GM11168 (cell line): ENCODE measurements at regions not wholly inside any gene's neighbourhood (a gene's known extent, or its start where the extent isn't known, plus 50 kb on each side); places are given as distances from the start of the nearest gene placed in this dataset.

Experiments used
- in situ Hi-C: fragments of 300-500 bp; cut with MboI; formaldehyde crosslinking; loops from one replicate; pipeline ENCODE4 v1.12.0; 2022; ENCODE audit warnings: low sequenced_read_pairs; ENCODE audit not compliant: unreplicated experiment

DNA sequence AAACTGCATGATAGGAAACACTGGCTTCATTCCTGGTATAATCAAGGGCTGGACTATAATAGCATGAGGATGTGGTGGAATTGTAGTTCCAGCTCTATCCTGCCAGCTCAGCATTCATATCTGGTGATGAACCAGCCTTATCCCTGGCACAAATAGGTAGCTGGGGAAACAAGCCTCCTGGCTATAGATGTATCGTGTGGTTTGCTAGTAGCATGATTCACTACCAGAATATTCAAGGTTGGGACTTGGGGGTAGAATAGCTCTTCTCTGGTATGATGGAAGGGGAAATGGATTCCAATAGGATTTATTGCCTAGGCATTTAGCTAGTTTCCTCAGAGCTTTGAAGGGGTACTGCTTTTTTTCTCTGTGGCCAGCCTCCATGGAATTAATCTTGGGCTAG lies 532.8 kb downstream of the FBXO15 start:
- in situ Hi-C loops, result no loop called here

DNA sequence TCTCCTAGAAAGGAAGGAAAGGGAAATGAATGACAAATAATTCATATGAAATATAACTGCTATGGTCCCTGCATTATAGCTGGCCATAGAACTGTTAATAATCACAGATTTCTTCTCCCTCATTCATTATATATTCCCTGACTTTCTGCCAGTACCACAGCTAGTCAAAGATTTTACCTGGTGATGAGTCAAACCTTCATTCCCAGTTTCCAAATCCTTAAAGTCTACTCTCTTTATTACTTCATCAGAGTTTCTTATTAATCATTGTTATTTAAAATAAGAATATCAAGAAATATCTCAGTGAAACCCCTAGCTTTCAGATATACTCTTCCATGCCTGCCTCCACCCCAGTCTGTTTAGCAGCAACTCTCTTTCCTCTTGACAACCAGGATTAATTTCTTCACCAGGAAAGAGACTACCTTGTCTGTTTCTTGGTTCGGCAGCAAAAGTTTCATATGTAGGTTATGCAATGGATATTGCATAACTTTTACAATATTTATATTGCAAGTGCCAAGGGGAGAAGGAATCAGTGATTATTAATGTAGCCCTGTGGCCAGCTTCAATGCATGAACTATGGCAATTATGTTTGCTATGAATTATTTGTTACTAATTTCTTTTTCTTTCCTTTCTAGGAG lies 533.8 kb downstream of the FBXO15 start:
- in situ Hi-C loops, result no loop called here

DNA sequence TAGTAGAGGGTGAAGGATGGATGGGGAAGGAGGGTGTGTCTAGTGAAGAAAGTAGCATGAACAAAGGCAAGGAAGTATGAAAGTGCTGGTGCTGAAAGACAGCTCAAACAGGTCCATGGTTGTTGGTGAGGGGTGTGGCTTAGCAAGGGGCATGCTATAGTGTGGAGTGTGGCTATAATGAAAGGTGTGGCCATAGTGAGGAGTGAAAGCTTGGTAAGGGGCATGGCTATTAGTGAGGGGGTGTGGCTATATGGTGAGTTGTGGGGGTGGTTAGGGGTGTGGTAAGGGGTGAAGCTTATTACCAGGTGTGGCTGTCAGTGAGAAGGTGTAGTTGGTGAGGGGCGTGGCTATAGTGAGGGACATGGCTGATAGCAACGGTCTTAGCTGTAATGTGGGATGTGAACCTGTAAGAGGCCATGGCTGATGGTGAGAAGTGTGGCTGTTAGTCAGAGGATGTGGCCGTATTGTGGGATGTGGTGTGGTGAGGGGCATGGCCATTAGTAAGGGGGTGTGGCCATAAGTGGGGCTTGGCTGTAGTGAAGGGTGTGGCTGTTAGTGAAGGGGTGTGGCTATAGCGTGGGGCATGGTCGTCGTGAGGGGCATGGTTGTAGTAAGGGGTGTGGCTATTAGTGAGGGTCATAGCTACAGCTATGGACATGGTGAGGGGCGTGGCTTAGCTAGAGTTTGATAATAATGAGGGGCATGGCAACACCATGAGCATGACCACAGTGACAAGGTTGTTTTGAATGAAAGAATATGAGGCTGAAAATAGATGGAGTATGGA lies 549.6 kb downstream of the FBXO15 start:
- in situ Hi-C loops, result no loop called here

DNA sequence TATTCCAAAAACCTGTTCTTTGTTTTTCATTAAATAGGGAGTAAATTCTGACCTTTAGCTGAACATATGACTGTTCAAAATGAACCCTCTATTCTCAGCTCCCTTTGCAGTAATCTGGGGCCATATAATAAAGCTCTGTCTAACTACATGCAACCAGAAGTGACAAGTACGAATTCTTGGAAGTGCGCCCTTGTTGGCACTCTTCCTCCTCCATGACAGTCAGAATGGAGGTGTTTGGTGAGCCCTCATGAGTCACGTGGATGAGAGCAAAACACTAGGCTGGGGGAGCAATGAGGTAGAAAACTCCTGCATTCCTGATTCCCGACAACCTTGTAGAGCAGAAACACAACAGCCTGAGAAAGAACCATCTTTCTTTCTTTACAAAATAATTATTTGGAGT lies 552.9 kb downstream of the FBXO15 start:
- in situ Hi-C loops, result no loop called here

DNA sequence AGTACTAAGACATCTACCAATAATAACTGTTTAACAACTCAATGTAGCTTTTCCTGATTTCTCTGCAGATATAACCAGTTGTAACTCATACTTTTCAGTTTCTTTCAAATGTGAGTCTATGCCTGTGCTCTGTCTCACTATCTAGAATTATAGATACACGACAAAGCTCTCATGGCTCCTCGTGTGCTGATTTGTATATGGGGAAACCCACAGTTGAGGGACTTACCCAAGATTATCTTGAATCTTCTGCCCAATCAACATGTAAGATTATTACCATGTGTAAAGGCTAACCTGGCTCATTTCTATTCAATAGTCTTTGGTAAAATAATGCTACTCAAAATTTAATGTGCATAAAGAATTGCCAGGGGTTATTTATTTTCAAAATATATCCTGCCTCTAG lies 554.4 kb downstream of the FBXO15 start:
- in situ Hi-C loops, result no loop called here

DNA sequence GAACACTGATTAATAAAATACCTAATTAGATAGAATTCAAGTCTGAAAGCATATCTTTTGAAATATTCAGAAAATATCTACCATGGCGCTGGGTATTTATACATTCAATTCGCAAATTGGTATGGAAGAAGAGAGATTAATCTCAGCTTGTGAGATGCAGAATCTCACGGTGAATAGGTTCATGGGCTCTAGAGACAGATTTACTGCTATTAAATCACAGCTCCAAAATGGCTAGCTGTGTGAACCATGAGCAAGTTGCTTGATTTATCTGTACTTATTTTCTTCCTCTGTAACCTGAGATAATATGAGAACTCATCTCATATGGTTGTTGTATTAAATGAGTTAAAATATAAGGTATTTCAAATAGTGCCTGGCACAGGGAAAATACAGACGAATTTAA lies 556.7 kb downstream of the FBXO15 start:
- in situ Hi-C loops, result no loop called here

DNA sequence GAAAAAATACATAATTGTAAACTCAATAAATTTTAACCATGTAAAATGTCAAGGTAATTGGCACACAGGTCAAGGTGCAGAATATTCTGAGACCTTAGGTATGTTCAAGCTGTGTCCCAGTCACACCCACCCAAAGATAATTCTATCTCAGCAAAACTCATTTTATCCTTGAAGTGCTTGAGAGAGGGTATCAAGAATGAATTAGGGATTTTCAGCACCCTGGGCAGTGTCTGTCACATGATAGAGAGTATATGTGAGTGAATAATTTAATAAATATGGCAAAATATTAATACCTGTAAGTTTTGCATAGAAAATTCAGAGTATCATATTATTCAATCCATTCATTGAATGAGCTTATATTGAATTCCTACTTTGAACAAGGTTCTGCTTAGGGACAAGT lies 567.9 kb downstream of the FBXO15 start:
- in situ Hi-C loops, result no loop called here

DNA sequence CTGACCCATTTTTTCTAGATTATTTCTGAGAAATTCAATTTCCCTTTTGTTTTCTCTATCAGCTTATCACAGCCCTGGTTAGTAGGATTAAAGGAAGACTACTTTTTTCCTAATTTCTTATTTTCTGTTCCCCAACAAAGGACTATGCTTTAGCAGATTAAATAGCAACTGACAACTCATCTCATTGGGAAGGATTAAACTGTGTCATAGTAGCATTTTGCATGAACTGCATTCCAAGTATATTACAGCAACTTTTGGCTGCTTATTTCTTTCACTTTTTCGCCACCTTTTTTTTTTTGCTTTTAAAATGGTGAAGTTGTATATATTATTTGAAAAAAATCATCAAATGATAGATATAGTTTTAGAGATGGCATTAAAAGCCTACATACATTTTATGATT lies 570.3 kb downstream of the FBXO15 start:
- in situ Hi-C loops, result no loop called here

DNA sequence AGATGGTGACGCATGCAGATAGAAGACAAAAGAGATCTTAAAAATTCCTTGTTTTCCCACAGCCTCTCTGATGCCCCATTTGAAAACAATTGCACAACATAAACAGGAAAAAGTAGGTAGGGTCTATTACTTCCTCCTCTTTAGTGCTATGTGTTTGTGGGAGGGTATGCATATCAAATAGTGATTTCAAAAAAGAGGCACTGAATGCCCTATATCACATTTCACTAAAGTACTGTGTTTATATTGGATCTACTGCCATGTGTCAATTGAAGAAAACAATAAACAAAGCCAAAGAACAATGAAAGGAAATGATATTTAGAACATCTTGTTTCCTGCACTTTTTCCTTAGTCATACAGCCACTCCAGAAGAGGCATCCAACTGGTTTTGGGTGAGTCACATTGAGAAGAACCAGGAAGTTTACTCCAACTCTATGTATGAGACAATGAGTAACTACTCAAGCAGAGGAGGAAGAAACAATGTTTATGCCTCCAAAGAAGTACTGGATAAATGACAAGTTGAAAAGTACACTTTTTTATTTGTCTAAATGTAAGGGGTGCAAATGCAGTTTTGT lies 583.6 kb downstream of the FBXO15 start:
- in situ Hi-C loops, result no loop called here

DNA sequence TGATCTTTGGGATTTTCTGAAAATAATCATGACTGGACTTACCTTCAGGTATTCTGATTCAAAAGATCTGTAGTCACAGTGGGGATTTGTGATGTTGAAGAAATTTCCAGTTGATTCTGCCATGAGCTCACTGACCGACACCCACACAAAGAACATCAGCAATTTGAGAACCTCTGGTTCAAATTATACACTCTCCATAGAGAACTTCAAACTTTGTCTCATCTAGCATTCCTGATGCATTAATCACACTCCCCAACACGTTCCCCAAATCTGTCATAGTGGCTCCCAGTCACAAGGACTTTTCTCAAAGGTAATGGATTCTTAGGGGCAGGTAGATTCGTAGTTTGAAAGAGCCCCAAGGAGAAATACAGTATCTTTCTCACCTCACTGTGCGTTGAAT lies 584.3 kb downstream of the FBXO15 start:
- in situ Hi-C loops, result no loop called here

DNA sequence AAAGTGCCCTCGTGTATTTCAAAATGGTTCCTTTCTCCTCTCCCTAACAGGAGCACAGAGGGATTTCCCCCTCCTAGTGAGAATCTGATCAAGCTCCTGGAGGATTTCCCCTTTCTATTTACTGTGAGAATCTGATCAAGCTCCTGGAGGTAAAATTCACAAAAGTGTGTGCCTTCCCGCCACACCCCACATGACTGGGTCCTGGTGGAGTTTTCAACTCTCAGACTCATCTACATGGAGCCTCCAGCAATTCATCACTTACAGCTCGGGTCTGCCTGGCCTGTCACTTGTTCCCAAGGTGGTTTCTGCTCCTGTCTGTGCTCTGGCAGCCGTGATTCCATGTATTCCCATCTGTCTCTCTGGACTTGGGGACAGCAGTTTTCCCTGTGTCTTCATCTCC lies 590.7 kb downstream of the FBXO15 start:
- in situ Hi-C loops, result no loop called here

DNA sequence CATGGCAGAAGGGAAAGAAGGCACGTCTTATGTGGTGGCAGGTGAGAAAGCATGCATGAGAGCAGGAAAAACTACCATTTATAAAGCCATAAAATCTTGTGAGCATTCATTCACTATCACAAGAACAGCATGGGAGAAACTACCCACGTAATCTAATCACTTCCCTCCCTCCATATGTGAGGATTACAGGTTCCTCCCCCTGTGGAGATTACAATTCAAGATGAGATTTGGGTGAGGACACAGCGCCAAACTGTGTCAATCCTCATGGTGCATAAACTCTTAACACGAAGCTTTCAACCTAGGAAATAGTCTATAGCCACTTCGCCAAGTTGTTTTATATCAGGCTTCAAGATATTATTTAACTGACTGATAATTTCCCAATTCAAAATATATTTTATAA lies 595.5 kb downstream of the FBXO15 start:
- in situ Hi-C loops, result no loop called here

DNA sequence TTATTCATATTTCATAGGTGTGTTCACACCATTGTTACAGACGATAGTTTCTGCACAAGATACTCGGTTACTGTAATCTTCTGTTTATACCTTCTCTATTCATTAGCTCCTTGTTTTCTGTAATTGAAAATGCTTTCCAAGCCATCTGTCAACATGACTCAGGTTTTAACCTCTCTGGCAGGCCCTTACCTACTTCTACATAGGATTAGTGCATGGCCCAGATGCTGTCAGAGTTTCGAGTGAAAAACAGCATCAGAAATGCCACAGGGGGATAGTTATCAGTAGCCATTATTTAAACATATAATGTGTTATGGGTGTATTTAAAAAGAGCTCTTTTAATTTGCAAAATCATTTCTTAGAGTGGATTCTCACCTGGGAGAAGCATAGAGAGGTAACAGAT lies 596.4 kb downstream of the FBXO15 start:
- in situ Hi-C loops, result no loop called here

DNA sequence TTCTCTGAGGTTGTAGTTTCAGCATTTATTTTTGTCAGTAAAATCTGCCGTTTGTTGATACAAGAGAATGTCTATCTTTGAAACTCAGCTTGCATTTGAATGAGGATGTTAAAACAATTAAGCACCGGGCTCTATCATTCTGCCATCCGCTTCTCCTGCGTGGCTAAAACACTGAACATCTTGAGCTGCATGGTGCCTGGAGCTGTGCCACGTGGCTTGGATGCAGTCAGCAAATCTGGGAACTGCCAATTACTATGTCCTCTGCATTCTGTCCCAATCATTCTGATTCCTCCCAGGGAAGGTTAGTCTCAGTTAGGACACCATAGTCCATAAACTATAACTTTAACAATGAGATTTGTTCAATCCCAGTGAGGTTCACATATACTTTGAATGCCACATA lies 598.4 kb downstream of the FBXO15 start:
- in situ Hi-C loops, result no loop called here

DNA sequence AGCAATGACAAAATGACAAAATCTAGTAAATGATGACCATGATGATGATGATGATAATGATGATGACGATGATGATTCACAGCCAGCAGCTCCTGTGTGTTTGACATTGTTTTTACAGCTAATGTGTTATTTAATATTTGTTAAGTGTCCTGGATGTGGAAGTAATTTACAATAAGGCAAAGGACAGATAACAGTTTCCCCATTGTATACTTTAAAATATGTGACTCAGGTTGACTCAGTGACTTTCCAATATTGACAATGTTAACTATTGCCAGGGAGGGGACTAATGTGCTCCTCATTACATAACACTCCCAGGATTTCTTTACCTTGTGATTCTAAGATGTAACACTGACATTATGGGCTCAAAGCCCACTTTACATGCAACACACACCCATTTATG lies 602.2 kb downstream of the FBXO15 start:
- in situ Hi-C loops, result no loop called here

DNA sequence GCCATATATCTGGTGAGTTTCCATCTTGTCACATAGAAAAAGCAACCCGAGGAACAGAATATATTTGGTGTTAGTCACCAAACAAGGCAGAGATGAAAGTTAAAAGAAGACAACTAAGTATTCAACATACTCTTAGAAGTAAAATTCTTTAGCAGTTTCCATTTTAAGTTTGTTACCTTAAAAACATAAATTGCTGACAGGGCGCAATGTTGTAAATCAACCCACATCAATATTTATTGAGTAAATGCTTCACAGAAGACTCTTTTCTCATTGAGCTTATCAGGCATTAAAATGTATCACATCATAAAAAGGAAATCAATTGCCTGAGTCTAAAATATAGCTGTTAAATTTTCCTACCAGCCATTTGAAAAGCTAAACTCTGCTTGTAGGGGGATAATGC lies 603.0 kb downstream of the FBXO15 start:
- in situ Hi-C loops, result no loop called here

DNA sequence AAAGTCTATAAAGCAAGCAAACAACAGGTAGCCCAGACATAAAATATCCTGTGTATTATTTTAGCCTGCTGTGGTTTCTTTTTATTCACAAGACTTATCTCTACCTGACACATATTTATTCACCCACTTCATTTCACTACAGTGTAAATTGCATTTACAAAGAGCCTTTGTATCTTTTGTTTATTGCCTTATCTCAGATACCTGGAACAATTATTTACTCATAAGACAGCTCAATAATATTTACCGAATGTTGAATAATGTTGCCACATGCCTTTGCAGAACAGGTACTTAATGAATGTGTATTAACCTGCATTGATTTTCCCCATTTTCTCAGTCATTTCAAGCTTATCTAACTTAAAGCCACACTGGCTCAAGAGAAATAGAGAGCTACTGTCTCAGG lies 603.6 kb downstream of the FBXO15 start:
- in situ Hi-C loops, result no loop called here

DNA sequence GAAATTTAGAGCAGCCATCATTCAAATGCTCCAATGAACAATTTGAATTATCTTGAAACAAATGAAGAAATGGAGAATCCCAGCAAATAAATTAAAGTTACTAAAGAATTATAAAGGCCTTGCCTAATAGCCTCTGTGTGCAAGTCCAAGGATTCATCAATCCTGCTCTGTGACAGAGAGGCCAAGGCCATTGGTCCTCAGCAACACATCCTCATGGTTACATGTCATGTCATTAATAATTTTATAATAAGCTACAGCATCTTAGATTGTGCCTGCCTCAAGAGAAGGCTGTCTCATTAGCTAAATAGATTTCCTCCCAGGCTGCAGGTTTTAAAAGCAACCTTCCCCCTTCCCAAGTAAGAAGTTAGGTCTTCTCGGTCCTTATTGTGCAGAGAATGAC lies 611.6 kb downstream of the FBXO15 start:
- in situ Hi-C loops, result no loop called here

DNA sequence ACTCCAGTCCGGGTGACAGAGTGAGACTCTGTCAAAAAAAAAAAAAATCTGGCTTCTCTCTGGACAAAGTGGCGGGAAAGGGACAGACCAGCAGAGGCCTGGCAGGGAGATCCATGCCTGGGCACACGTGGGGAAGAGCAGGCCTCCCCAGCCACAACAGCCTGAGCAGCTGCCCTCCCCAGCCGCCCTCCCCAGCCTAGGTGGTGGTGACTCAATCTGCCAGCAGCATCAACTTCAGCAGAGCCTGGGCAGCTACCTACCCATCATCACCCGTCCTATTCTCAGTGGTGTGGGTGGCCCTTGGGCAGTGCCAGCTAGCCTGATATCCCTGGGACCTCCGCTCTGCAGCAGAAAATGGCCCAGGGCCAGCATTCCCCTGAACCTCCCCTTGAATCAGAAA lies 612.4 kb downstream of the FBXO15 start:
- in situ Hi-C loops, result no loop called here

DNA sequence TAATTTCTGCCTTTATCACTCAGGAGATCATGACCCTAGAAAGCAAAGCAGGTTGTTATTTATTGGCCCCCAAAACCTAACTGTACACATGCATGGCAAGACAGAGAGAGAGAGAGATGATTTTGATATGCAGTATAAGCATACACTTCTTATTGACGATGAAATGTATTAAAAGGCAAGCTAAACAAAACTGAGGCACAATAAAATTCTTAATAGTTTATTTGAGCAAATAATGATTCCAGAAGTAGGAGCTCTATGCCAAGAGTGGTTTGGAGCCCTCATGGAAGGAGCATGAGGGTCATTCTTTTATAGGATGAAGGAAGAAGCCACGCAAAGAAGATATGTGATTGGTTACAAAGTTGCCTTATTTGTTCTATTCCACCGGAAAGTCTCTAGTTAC lies 616.0 kb downstream of the FBXO15 start:
- in situ Hi-C loops, result no loop called here

DNA sequence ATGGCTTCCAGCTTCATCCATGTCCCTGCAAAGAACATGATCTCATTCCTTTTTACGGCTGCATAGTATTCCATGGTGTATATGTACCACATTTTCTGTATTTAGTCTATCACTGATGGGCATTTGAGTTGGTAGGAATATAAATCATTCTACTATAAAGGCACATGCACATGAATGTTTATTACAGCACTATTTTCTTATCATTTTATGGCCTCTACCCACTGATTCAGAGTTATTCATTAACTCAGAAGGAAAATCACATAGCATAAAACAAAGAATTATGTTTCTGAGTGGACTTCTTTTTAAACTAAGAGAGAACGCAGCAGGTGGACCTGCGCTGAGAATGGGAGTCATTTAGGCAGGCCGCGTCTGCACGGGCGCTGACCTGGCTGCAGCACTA lies 619.6 kb downstream of the FBXO15 start:
- in situ Hi-C loops, result no loop called here

DNA sequence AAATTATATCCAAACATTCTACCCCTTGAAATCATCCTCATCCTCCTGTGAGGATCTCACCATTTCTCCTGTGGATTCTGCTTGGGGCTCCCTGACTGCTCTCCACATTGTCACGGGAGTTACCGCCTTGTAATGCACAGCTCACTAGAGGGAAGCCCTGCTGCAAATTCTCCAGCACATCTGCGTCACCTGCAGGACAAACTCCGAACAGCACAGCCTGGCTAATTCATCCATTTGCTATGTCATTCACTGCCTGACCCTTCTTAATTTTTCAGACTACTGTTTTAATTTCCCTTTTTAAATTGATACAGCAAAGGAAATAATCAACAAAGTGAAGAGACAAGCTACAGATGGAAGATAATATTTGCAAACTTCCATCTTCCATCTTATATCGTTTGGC lies 627.4 kb downstream of the FBXO15 start:
- in situ Hi-C loops, result no loop called here
